Kidney (tissue), 13 donors: ENCODE measurements at regions not wholly inside any gene's neighbourhood (a gene's known extent, or its start where the extent isn't known, plus 50 kb on each side); places are given as distances from the start of the nearest gene placed in this dataset.
A peak's percentile ranks its signal among the peaks of the same experiment; 100 is the strongest.

ENCODE experiments used
- DNase-seq, 5 donors: peaks; one replicate each; pipeline ENCODE4 v3.0.0-alpha.2; 2013 to 2020
- FAIRE-seq: peaks from 2 replicates; lab custom pipeline; 2012; peaks lifted over from hg19 to GRCh38; lab: Jason Lieb, UNC
- H3K27ac ChIP-seq, 2 donors: one replicate each; pipeline ENCODE4 v1.7.0; 2013; ENCODE audit warnings: low read depth in 2 of 2, low read length in 2 of 2, inconsistent platforms in 1 of 2
- H3K27me3 ChIP-seq: one replicate; pipeline ENCODE4 v1.7.1; 2013; ENCODE audit warnings: low read length, inconsistent platforms; ENCODE audit not compliant: control insufficient read depth, insufficient read depth
- H3K36me3 ChIP-seq, 3 donors: one replicate each; pipeline versions ENCODE4 v1.7.0 to v1.7.1; 2013; ENCODE audit warnings: low read length in 3 of 3, control low read depth in 1 of 3, inconsistent platforms in 1 of 3; ENCODE audit not compliant: insufficient read depth in 3 of 3, control insufficient read depth in 2 of 3
- H3K4me1 ChIP-seq, 3 donors: one replicate each; pipeline versions ENCODE4 v1.7.0 to v1.7.1; 2013; ENCODE audit warnings: low read length in 3 of 3, inconsistent platforms in 1 of 3, low read depth in 1 of 3; ENCODE audit not compliant: control insufficient read depth in 2 of 3, insufficient read depth in 2 of 3
- H3K4me3 ChIP-seq, 3 donors: one replicate each; pipeline versions ENCODE4 v1.7.0 to v1.8.1; 2013; ENCODE audit warnings: low read length in 3 of 3, control low read depth in 1 of 3, inconsistent platforms in 1 of 3
- H3K9ac ChIP-seq, 3 donors: one replicate each; pipeline versions ENCODE4 v1.7.0 to v1.7.1; 2013; ENCODE audit warnings: low read length in 3 of 3, control low read depth in 1 of 3, inconsistent platforms in 1 of 3
- H3K9me3 ChIP-seq, 3 donors: one replicate each; pipeline versions ENCODE4 v1.7.0 to v1.7.1; 2013; ENCODE audit warnings: low read length in 3 of 3, control low read depth in 1 of 3, inconsistent platforms in 1 of 3; ENCODE audit not compliant: control insufficient read depth in 2 of 3, insufficient read depth in 1 of 3
- intact Hi-C: fragments of 100-400 bp; cut with DNase I; formaldehyde crosslinking; loops from one replicate; pipeline ENCODE4 v1.11.1; 2022
- TF ChIP-seq, protein P1 (sequence below): IDR thresholded peaks from 3 replicates; pipeline ENCODE4 v1.5.1; 2012; ENCODE audit warnings: mild to moderate bottlenecking, moderate library complexity, borderline replicate concordance; ENCODE audit not compliant: insufficient read depth; ENCODE audit errors: extremely low read depth
- donor health status: control.
- donor health status: control.
- donor health status: control.
- donor health status: control.
- donor health status: control.
- donor health status: DM: yes; HTN: yes; CAD: no.
- donor health status: Normal renal cell carcinoma (clear cell type).

DNA sequence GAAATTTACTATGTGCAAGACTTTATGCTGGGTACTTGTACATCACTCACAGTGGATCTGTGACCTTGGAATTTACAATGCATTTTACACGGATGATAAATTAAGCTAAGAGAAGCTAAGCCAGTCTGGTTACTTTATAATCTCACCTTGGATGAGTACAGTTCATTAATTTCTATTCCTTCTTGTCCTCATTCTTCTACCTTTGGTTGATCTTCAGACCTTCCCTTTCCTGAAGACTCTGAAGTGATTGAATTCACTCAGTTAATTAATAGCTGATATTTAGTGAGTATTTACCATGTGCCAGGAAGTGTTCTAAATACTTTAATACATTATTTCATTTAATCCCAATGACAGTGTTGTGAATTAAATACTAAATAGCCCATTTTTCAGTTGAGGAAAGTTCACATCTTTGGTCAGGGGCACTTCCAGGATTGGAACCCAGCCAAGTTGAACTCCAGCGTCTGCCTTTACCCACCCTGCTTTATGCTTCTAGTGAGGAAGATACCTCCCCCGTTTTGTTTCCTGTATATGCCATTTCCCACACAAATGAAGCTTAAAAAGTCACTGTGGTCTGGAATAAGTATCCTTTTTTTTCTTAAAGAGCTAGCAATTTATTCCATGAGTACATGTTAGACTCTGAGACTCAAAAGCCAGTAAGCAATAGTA lies 146.6 kb downstream of the TLR5 start:
- Histone ChIP-seq H3K27ac (peak overlapping the region; percentile 39 to 66), H3K4me3 (no peak overlapping the region), H3K4me1 (peaks cover 3 to 16% (median 11%) of the 10 kb centered on the region in 3 donors), H3K9ac (no peak overlapping the region), H3K27me3 (no peaks in the 10 kb centered on the region), H3K9me3 (no peaks in the 10 kb centered on the region), H3K36me3 (peaks cover 0 to 4% (median 0%) of the 10 kb centered on the region in 3 donors)
- TF ChIP-seq, protein P1, sequence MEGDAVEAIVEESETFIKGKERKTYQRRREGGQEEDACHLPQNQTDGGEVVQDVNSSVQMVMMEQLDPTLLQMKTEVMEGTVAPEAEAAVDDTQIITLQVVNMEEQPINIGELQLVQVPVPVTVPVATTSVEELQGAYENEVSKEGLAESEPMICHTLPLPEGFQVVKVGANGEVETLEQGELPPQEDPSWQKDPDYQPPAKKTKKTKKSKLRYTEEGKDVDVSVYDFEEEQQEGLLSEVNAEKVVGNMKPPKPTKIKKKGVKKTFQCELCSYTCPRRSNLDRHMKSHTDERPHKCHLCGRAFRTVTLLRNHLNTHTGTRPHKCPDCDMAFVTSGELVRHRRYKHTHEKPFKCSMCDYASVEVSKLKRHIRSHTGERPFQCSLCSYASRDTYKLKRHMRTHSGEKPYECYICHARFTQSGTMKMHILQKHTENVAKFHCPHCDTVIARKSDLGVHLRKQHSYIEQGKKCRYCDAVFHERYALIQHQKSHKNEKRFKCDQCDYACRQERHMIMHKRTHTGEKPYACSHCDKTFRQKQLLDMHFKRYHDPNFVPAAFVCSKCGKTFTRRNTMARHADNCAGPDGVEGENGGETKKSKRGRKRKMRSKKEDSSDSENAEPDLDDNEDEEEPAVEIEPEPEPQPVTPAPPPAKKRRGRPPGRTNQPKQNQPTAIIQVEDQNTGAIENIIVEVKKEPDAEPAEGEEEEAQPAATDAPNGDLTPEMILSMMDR, result no peak
- peak in 2 of 5 donors; percentile 73 to 77 for DNase-seq
- intact Hi-C loops, result no loop called here
- FAIRE-seq, result peak; percentile 91

DNA sequence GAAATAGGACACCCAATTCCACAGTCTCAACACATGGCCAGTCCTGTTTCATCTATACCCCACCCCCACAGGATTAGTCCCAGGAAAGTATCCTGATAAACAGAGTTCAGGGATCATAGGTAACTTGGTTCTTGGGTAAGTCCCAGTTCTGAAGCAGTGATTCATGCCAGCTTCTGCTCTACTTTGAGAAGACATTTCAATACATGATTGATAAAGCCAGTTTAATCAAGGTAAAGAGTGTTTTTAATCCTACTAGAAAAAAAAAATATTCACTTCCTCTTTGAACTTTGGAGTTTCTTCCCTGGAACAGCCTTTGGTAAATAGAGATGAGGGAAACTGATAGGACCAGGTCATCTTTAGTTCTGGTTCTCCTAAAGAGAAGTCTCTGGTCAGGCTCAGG lies 142.4 kb downstream of the TLR5 start:
- H3K4me3 ChIP-seq, result no peak overlapping the region
- no peaks in the 10 kb centered on the region for H3K27me3 ChIP-seq
- intact Hi-C loops, result no loop called here
- no peak overlapping the region for H3K9ac ChIP-seq
- no peaks in the 10 kb centered on the region for H3K9me3 ChIP-seq
- H3K36me3 ChIP-seq, result peaks cover 11 to 20% (median 17%) of the 10 kb centered on the region in 3 donors
- FAIRE-seq (no peak), DNase-seq (no peak)
- H3K4me1 ChIP-seq, result peaks cover 3 to 6% (median 4%) of the 10 kb centered on the region in 3 donors
- TF ChIP-seq, protein P1, result no peak
- H3K27ac ChIP-seq, result no peak overlapping the region

DNA sequence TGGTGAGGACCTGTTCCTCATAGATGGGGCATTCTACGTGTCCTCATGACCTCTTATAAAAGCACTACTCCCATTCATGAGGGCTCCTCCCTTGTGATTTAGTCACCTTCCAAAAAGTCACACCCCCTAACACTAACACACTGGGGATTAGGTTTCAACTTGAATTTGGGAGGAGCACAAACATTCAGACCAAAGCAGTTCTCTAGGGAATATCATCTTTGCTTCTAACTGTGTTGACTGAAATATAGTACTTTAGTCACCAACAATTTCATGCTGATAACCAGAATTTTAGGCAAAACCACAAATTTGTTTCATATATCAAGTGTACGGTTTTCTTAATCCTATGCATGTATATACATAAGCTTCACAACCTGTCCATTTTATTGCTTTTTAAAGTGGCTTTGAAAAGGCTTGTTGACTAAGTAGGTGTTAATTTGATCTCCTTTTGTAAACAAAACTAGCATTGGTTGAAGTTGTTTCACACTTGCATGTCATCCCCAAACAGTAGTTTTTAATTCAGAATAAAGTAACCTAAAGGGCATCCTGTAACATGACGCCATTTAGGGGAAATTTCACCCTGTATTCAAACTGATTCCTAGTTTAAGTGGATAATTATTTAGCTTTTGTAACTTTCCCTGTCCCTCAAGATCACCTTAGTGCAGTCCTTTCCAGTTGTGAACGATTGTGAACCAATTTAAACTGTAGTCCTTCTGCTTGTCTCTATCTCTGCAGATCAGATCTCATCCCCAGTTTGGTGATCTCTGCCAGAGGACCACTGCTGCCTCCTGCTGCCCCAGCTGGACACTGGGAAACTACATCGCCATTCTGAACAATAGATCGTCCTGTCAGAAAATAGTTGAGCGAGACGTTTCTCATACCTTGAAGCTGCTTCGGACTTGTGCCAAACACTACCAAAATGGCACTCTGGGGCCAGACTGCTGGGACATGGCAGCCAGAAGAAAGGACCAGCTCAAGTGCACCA lies 141.1 kb downstream of the TLR5 start:
- Histone ChIP-seq H3K27me3 (no peaks in the 10 kb centered on the region), H3K9ac (no peak overlapping the region), H3K36me3 (peaks cover 11 to 20% (median 17%) of the 10 kb centered on the region in 3 donors), H3K4me3 (no peak overlapping the region), H3K4me1 (peaks cover 0 to 6% (median 3%) of the 10 kb centered on the region in 3 donors), H3K9me3 (no peaks in the 10 kb centered on the region), H3K27ac (no peak overlapping the region)
- intact Hi-C loops, result no loop called here
- FAIRE-seq (no peak), DNase-seq (no peak)
- TF ChIP-seq, protein P1, result peak; percentile 14
